SK-N-SH treated with all-trans-retinoic acid at 6 μM for 48 hours (cell line): ENCODE measurements at regions not wholly inside any gene's neighbourhood (a gene's known extent, or its start where the extent isn't known, plus 50 kb on each side); places are given as distances from the start of the nearest gene placed in this dataset.

Experiments used
- ATAC-seq: fragments of 200-7000 bp; cut with Tn5 transposase; 3 replicates; pipeline ENCODE4 v1.9.1; 2020; ENCODE audit warnings: mild to moderate bottlenecking, moderate library complexity
- ARNTL ChIP-seq: fragments of 450-650 bp; formaldehyde crosslinking; IDR thresholded peaks from 2 replicates; pipeline ENCODE4 v1.5.0; 2020; ENCODE audit warnings: low read depth, mild to moderate bottlenecking, moderate library complexity, borderline replicate concordance
- BACH2 ChIP-seq: fragments of 250-450 bp; sonication (Bioruptor Pico); IDR thresholded peaks from 2 replicates; pipeline ENCODE4 v1.9.0; 2021; ENCODE audit warnings: mild to moderate bottlenecking, borderline replicate concordance
- CSDC2 ChIP-seq: fragments of 250-450 bp; sonication (Bioruptor Pico); IDR thresholded peaks from 2 replicates; pipeline ENCODE4 v1.5.0; 2020; ENCODE audit warnings: mild to moderate bottlenecking, moderate library complexity
- GLIS3 ChIP-seq: fragments of 250-450 bp; sonication (Bioruptor Pico); IDR thresholded peaks from 2 replicates; pipeline ENCODE4 v1.5.0; 2020; ENCODE audit warnings: mild to moderate bottlenecking, moderate library complexity
- ISL1 ChIP-seq: fragments of 250-450 bp; sonication (Bioruptor Pico); IDR thresholded peaks from 2 replicates; pipeline ENCODE4 v2.1.2; 2022; ENCODE audit warnings: mild to moderate bottlenecking, moderate library complexity
- PATZ1 ChIP-seq: fragments of 250-450 bp; sonication (Bioruptor Pico); IDR thresholded peaks from 2 replicates; pipeline ENCODE4 v1.8.0; 2020; ENCODE audit warnings: mild to moderate bottlenecking, moderate library complexity, borderline replicate concordance
- POU6F1 ChIP-seq: fragments of 250-450 bp; sonication (Bioruptor Pico); IDR thresholded peaks from 2 replicates; pipeline ENCODE4 v1.8.0; 2021; ENCODE audit warnings: low read depth, mild to moderate bottlenecking, moderate library complexity, borderline replicate concordance
- RARB ChIP-seq: fragments of 250-450 bp; sonication (Bioruptor Pico); IDR thresholded peaks from 2 replicates; pipeline ENCODE4 v1.8.0; 2021; ENCODE audit warnings: mild to moderate bottlenecking, moderate library complexity
- SNAI2 ChIP-seq: fragments of 250-450 bp; sonication (Bioruptor Pico); IDR thresholded peaks from 2 replicates; pipeline ENCODE4 v1.5.0; 2020; ENCODE audit warnings: mild to moderate bottlenecking, moderate library complexity
- TOX ChIP-seq: fragments of 250-450 bp; sonication (Bioruptor Pico); IDR thresholded peaks from 2 replicates; pipeline ENCODE4 v1.8.0; 2021; ENCODE audit warnings: mild to moderate bottlenecking, moderate library complexity, borderline replicate concordance
- TSHZ2 ChIP-seq: fragments of 250-450 bp; sonication (Bioruptor Pico); IDR thresholded peaks from 2 replicates; pipeline ENCODE4 v1.5.0; 2020; ENCODE audit warnings: mild to moderate bottlenecking, moderate library complexity
- ZC3H10 ChIP-seq: fragments of 250-450 bp; sonication (Bioruptor Pico); IDR thresholded peaks from 2 replicates; pipeline ENCODE4 v1.5.1; 2021; ENCODE audit warnings: mild to moderate bottlenecking, moderate library complexity
- ZFP3 ChIP-seq: fragments of 250-450 bp; sonication (Bioruptor Pico); IDR thresholded peaks from 2 replicates; pipeline ENCODE4 v1.5.0; 2020; ENCODE audit warnings: mild to moderate bottlenecking, moderate library complexity
- ZNF565 ChIP-seq: fragments of 450-650 bp; formaldehyde crosslinking; conservative IDR thresholded peaks from 2 replicates; pipeline ENCODE4 v1.5.0; 2020; ENCODE audit warnings: low read depth, mild to moderate bottlenecking, moderate library complexity
- ZNF70 ChIP-seq: fragments of 450-650 bp; formaldehyde crosslinking; IDR thresholded peaks from 2 replicates; pipeline ENCODE4 v1.5.0; 2020; ENCODE audit warnings: mild to moderate bottlenecking, moderate library complexity
- TF ChIP-seq, protein P1 (sequence below): fragments of 250-450 bp; sonication (Bioruptor Pico); IDR thresholded peaks from 2 replicates; pipeline ENCODE4 v1.5.1; 2020; ENCODE audit warnings: low read depth, mild to moderate bottlenecking, moderate library complexity
- TF ChIP-seq, protein P2 (sequence below): fragments of 250-450 bp; sonication (Bioruptor Pico); IDR thresholded peaks from 2 replicates; pipeline ENCODE4 v1.5.1; 2021; ENCODE audit warnings: mild to moderate bottlenecking, moderate library complexity

- ATAC-seq: no peak
These were observed 66.1 kb downstream of the LEPR start for GRCh38 chr1:65486613-65487012.

GRCh38 chr1:65489481-65489880 lies 69.0 kb downstream of the LEPR start:
- TF ChIP-seq, protein P1, sequence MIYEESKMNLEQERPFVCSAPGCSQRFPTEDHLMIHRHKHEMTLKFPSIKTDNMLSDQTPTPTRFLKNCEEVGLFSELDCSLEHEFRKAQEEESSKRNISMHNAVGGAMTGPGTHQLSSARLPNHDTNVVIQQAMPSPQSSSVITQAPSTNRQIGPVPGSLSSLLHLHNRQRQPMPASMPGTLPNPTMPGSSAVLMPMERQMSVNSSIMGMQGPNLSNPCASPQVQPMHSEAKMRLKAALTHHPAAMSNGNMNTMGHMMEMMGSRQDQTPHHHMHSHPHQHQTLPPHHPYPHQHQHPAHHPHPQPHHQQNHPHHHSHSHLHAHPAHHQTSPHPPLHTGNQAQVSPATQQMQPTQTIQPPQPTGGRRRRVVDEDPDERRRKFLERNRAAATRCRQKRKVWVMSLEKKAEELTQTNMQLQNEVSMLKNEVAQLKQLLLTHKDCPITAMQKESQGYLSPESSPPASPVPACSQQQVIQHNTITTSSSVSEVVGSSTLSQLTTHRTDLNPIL (CRISPR knock-in tag): no peak
- TF ChIP-seq PATZ1 (CRISPR knock-in tag) (no peak), ZNF565 (CRISPR knock-in tag) (no peak), TOX (CRISPR knock-in tag) (no peak), BACH2 (CRISPR knock-in tag) (no peak)
- TF ChIP-seq, protein P2, sequence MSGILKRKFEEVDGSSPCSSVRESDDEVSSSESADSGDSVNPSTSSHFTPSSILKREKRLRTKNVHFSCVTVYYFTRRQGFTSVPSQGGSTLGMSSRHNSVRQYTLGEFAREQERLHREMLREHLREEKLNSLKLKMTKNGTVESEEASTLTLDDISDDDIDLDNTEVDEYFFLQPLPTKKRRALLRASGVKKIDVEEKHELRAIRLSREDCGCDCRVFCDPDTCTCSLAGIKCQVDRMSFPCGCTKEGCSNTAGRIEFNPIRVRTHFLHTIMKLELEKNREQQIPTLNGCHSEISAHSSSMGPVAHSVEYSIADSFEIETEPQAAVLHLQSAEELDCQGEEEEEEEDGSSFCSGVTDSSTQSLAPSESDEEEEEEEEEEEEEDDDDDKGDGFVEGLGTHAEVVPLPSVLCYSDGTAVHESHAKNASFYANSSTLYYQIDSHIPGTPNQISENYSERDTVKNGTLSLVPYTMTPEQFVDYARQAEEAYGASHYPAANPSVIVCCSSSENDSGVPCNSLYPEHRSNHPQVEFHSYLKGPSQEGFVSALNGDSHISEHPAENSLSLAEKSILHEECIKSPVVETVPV (CRISPR knock-in tag): no peak
- no peak for ATAC-seq

More at GRCh38 chr1:65486613-65487012, 66.1 kb downstream of the LEPR start:
- no peak for TF ChIP-seq CSDC2 (CRISPR knock-in tag)
- TF ChIP-seq GLIS3 (CRISPR knock-in tag): no peak
- no peak for TF ChIP-seq ZNF565 (CRISPR knock-in tag)
- TF ChIP-seq ZNF70: no peak
- TF ChIP-seq, protein P2 (CRISPR knock-in tag): no peak
- TF ChIP-seq ZC3H10 (CRISPR knock-in tag): no peak
- TF ChIP-seq TSHZ2: no peak
- TF ChIP-seq ARNTL (CRISPR knock-in tag): no peak
- no peak for TF ChIP-seq POU6F1
- TF ChIP-seq RARB (CRISPR knock-in tag): no peak

DNA sequence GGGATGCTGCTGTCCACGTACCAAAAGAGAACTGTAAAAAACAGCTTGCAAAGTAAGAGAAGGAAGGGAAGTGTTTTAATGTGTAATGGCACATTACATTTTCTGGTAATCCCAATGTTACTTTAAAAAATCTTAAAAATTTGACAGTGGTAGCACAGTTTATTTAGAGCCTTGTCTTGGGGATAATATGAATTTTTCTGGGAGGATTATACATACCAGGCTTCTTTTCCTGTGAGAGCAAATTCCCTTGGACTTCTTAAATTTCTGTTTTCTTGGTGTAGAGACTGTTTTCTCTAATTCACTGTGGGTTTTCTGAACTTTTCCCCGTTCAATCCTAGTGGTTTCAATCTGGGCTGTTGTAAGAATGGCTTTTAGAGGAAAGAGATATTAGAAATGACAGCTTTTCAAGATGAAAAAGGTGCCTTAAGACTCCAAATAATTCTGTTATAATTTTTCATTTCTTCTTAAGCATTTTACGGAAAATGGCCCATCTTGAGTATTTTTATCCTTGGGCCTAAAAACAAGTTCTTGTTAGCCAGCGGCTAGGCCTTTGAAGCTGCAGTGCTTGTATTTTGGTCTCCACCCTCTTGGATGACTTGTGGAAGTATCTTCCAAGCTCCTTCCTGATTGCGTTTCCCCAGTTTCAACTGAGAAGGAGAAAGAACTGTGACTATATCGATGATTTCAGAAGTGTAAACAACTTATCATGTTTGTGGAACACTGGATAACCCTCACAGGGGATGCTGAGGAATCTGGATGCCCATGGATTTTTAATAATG lies 70.0 kb downstream of the LEPR start:
- no peak for ATAC-seq
- TF ChIP-seq TSHZ2 (no peak), ZNF565 (CRISPR knock-in tag) (no peak), POU6F1 (no peak), BACH2 (CRISPR knock-in tag) (no peak), ZC3H10 (CRISPR knock-in tag) (no peak), SNAI2 (no peak), RARB (CRISPR knock-in tag) (no peak), TOX (CRISPR knock-in tag) (no peak), ZFP3 (CRISPR knock-in tag) (no peak), CSDC2 (CRISPR knock-in tag) (no peak), ARNTL (CRISPR knock-in tag) (no peak), ISL1 (CRISPR knock-in tag) (no peak)
- TF ChIP-seq, protein P1 (CRISPR knock-in tag): no peak
